ENCODE measurements at regions not wholly inside any gene's neighbourhood (a gene's known extent, or its start where the extent isn't known, plus 50 kb on each side); places are given as distances from the start of the nearest gene placed in this dataset.

GRCh38 chr2:16117791-16118610 is 177.7 kb downstream of the MYCN start:
- TF ChIP-seq POLR2A (IDR thresholded peaks at IDR 0.05; ENCODE audit: extremely low read depth, insufficient read length) (no peak), CTCF (IDR thresholded peaks at IDR 0.05; ENCODE audit: low read depth, low read length) (no peak)
- TF ChIP-seq, protein P1, sequence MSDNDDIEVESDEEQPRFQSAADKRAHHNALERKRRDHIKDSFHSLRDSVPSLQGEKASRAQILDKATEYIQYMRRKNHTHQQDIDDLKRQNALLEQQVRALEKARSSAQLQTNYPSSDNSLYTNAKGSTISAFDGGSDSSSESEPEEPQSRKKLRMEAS (IDR thresholded peaks at IDR 0.05; ENCODE audit: low read depth, low read length): no peak

Data from NB4 (cell line).